ENCODE measurements at regions not wholly inside any gene's neighbourhood (a gene's known extent, or its start where the extent isn't known, plus 50 kb on each side); places are given as distances from the start of the nearest gene placed in this dataset.
A peak's percentile ranks its signal among the peaks of the same experiment; 100 is the strongest.
"Not testable (repeated sequence)": the region's sequence is repeated elsewhere in the genome, so short reads cannot be mapped to it uniquely, and the experiment has no call there.

DNA sequence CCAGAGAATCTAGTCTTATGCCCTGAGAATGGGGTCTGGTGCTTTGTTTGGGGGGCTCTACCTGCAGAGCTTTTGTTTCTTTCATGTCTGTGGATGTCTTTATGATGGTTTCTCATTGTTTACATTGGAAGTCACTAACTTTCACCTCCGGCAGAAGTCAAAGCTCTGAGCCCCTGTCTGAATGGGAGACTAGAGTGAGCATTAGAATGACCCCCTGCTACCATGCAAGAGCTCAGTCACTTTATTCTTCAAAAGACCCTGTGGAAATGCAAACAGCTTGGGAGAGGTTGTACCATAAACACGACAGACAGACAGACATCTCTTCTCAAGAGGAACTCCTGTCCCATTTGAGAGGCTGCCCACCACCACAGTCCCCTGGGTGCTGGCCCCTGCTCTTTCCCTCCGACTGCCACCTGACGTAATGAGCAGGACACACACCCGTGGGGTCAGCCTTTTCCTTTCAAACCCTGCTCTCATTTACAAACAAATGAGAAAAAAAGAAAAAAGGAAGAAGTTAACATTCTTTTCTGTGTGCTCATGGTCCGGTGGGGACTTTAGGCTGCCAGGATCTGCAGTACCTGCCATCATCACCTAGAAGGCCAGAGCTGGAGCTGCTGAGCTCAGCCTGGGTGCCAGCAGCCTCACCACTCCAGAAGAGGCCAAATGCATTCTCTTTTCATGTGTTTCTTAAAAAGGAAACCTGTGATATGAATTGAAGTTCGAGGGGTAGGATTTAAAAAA lies 91.6 kb downstream of the FZD1 start:
- DNase-seq (ENCODE audit: low spot score) (no peak), FAIRE-seq (no peak)

- FAIRE-seq: no peak
- no peak for DNase-seq (ENCODE audit: low spot score)
Measured at GRCh38 chr7:91356915-91357314, 92.7 kb downstream of the FZD1 start.

DNA sequence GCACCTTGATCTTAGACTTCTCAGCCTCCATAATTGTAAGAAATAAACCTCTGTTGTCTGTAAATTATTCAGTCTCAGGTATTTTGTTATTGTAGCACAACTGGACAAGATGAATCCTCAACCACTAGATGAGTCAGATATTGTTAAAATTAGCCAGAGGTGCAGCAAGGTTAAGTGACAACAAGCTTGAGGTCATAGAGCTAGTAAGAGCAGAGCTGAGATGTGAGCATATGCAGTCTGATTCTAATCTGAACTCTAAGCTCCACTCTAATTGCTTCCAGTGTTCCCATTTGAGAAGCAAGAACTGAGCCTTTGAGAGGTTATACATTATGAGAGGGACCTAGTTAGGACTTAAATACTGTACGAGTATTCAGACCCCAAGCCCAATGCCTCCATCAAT lies 93.1 kb downstream of the FZD1 start:
- DNase-seq (ENCODE audit: low spot score) (no peak), FAIRE-seq (peak; percentile 90)

GRCh38 chr7:91357901-91358300 lies 93.7 kb downstream of the FZD1 start:
- DNase-seq (ENCODE audit: low spot score): no peak
- FAIRE-seq: no peak

- FAIRE-seq (peak; percentile 35), DNase-seq (ENCODE audit: low spot score) (no peak)
Measured at GRCh38 chr7:91358303-91358702, 94.1 kb downstream of the FZD1 start.

DNA sequence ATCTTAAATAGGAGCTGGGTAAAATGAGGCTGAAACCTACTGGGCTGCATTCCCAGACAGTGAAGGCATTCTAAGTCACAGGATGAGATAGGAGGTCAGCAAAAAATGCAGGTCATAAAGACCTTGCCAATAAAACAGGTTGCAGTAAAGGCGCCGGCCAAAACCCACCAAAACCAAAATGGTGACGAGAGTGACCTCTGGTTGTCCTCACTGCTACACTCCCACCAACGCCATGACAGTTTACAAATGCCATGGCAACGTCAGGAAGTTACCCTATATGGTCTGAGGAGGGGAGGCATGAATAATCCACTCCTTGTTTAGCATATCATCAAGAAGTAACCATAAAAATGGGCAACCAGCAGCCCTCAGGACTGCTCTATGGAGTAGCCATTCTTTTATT lies 100.9 kb downstream of the FZD1 start:
- FAIRE-seq: peak; percentile 27

DNA sequence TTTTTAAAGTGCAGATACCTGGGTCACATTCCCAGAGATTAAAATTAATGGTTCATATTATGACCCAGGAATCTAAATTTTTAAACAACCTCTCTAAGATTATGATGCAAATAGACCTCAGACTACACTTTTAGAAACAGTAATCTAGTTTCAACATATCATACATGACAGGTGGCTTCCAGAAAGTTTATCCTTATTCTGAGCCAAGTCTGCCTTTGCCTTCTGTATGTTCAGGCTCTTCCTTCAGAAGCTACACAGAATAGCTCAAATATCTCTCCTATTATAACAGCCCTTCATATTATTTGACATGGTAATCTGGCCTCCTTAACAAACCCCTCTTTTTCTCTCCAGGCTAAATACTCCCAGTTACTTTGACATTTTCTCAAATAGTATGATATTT lies 101.9 kb downstream of the FZD1 start:
- no peak for DNase-seq (ENCODE audit: low spot score)
- no peak for FAIRE-seq

More for the DNA sequence above, 100.9 kb downstream of the FZD1 start:
- DNase-seq (ENCODE audit: low spot score): not testable (repeated sequence)

DNA sequence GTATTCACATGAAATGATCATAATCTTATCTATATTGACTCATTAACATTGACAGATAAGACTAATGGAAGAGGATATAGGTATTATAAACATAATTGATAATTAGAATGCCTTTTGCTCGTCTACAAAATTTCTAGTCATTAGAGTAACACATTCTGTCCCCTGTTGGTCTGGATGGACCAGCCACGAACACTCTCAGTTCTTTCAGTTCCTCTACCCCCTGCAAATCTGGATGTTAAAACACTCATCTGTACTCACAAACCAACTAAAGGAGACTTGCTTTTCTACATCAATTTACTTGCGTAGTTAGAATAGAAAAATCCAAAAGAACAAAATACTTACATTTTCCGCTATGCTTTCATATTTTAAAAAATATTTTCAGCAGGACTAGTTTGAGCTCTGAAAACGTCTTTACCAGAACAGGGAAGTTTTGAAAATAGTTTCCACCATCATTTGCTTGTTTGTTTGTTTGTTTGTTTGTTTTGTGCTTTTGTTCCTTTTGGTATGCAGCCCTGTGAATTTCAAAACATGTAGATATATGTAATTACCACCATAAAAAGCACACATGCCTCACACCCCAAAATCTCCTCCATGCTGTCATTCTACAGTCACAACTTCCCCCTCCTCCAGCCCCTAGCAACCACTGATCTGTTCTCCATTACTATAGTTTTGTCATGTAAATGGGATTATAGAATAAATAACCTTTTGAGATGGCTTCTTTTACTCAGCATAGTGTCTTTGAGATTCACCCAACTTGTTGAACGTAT lies 103.8 kb downstream of the FZD1 start:
- FAIRE-seq (no peak), DNase-seq (ENCODE audit: low spot score) (no peak)

DNA sequence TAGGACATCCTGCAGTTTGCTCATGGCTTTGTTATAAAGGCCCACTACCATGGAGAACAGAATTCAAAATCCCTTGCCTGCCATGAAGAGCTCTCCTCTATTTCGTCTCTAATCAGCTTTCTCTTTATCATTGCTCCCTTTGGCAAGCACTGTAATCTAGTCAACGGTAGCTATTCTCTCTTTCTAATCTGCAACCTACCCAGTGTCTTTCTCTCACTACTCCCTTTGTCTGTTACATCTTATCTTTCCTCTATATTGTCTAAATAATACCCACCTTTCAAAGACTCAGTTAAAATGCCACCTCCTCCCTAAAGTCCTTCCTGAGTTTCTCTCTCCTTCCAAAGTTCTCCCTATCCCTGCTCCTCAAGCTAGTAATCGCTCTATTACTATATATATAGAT lies 108.1 kb downstream of the FZD1 start:
- DNase-seq (ENCODE audit: low spot score): no peak
- FAIRE-seq: peak; percentile 37

DNA sequence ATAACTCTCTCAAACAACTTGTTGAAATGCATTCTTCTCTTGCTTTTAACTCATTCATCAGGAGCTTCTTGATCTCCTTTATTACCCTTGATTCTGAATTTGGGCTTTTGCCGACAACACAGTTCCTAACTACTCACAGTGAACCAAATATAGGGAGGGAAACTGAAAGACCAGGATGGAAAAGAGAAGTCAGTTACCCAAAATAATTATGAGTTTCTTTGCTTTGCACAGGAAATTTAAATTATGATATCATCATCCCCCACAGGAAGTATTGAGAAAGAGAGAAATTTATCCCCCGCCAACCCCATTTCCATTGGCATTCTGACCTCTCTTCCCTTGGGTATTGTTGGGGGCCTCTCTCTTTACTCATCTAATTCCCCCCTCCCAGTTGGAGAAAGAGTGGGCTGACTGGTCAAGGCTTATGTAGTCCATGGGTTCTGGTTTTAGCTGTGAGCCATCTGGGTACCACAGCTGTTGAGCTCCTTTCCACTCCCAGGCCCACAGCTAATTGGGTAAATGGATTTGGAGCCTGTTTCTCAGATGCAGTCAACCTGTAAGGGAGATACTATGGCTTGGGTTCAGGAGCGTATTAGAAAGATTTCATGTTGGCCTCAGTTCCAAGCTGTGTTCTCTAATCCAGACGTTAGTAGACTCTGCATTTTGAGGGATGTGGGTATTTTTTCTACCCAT lies 109.0 kb downstream of the FZD1 start:
- DNase-seq (ENCODE audit: low spot score) (no peak), FAIRE-seq (no peak)

- no peak for FAIRE-seq
Measured at GRCh38 chr7:91374321-91374989, 110.2 kb downstream of the FZD1 start.

DNA sequence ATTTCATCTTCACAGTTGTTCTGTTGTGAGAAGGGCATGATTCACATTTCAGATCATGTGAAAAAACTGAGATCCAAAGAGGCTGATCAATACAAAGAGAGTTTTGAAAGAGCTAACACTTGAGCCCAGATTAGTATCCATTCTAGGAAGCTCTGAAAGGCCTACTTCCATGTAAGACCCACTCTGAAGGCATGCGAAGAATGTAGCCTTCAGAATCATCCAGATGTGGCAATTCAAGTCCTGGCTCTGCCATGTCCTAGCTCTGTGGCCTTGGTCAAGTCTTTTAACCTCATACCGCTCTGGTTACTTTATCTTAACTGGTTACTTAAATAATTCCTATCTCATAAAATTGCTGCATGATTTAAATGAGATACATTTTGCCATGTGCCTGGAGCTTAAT lies 111.1 kb downstream of the FZD1 start:
- no peak for DNase-seq (ENCODE audit: low spot score)

More at GRCh38 chr7:91374321-91374989, 110.2 kb downstream of the FZD1 start:
- DNase-seq (ENCODE audit: low spot score): no peak

GRCh38 chr7:91378131-91378530 lies 113.9 kb downstream of the FZD1 start:
- DNase-seq (ENCODE audit: low spot score): no peak
- no peak for FAIRE-seq

More for the DNA sequence above, 111.1 kb downstream of the FZD1 start:
- no peak for FAIRE-seq

- DNase-seq (ENCODE audit: low spot score) (no peak), FAIRE-seq (no peak)
Measured at GRCh38 chr7:91379236-91379635, 115.0 kb downstream of the FZD1 start.

DNA sequence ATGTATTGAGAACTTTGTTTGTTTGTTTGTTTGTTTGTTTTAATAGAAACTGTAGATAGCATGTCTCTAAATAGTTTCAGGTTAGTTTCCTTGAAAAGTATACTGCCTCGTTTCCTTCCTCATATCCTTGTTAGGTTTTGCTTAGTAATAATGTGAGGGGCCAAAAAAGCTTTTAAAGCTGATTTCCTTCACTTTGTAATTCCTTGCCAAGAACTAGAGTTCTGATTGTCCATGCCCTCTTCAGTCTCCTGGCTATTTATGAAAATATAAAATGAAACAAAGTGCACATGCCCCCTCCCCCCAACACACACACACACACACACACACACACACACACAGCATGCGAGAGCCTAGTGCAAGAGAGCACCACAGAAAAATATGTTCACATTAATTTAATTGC lies 115.8 kb downstream of the FZD1 start:
- FAIRE-seq: no peak
- DNase-seq (ENCODE audit: low spot score): no peak

GRCh38 chr7:91383053-91383904 lies 119.0 kb downstream of the FZD1 start:
- DNase-seq (ENCODE audit: low spot score) (no peak), FAIRE-seq (no peak)

DNA sequence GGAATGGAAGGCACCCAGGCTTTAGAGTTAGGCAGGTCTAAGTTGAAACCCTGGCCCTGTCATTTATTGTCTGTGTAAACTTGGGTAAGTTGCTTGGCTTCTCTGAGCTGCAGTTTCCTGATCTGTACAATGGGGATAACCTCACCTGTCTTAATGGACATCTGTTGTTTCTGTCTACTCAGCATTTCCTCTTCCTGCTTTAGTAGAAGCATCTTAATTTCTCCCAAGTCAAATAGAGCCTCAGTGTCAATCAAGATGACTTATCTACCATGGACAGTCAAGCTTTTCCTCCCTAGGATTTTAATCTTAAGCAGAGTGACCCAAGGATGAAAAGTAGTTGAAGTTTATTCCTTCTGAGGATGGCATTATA lies 119.7 kb downstream of the FZD1 start:
- FAIRE-seq (no peak), DNase-seq (ENCODE audit: low spot score) (no peak)

DNA sequence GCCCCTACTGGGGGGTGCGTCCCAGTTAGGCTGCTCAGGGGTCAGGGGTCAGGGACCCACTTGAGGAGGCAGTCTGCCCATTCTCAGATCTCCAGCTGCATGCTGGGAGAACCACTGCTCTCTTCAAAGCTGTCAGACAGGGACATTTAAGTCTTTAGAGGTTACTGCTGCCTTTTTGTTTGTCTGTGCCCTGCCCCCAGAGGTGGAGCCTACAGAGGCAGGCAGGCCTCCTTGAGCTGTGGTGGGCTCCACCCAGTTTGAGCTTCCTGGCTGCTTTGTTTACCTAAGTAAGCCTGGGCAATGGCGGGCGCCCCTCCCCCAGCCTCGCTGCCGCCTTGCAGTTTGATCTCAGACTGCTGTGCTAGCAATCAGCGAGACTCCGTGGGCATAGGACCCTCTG lies 130.5 kb downstream of the FZD1 start:
- FAIRE-seq; DNase-seq (ENCODE audit: low spot score): not testable (repeated sequence)

- FAIRE-seq; DNase-seq (ENCODE audit: low spot score): not testable (repeated sequence)
Measured at GRCh38 chr7:91395313-91395712, 131.1 kb downstream of the FZD1 start.

DNA sequence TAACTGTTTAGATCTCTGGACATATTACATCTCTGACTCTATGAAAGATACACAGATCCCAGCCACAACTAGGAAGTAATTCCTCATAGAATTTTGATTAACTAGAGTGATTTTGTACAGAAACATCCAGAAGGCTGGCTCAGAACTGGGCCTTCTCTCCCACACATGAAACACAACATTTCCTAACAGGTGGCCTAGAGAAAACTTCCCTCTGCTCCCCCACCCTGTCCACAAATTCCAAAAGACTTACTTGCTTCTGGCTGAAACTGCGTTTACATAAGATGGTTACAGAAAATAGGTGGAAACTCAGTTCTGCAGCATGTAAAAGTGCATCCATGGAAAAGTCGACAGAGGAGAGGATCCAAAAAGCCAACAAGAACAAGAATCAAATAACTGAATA lies 132.9 kb downstream of the FZD1 start:
- no peak for DNase-seq (ENCODE audit: low spot score)
- FAIRE-seq: no peak

- DNase-seq (ENCODE audit: low spot score): no peak
- FAIRE-seq: no peak
Measured at GRCh38 chr7:91397612-91398011, 133.4 kb downstream of the FZD1 start.
